Bronchial epithelial cell (primary cell): ENCODE measurements at regions not wholly inside any gene's neighbourhood (a gene's known extent, or its start where the extent isn't known, plus 50 kb on each side); places are given as distances from the start of the nearest gene placed in this dataset.

Experiments used
- DNase-seq: peaks from one replicate; pipeline ENCODE4 v3.0.0-alpha.2; 2010; ENCODE audit warnings: low read depth
- FAIRE-seq: peaks from 2 replicates; lab custom pipeline; 2011; peaks lifted over from hg19 to GRCh38; lab: Jason Lieb, UNC
- H3K27me3 ChIP-seq: 2 replicates; pipeline ENCODE4 v1.5.1; 2011; ENCODE audit warnings: low read length; ENCODE audit not compliant: control insufficient read depth, insufficient read depth
- H3K36me3 ChIP-seq: 2 replicates; pipeline ENCODE4 v1.5.1; 2011; ENCODE audit warnings: low read length; ENCODE audit not compliant: control insufficient read depth, insufficient read depth
- H3K4me3 ChIP-seq: 2 replicates; pipeline ENCODE4 v1.5.1; 2011; ENCODE audit warnings: mild to moderate bottlenecking, low read depth, low read length, control low read depth
- TF ChIP-seq, protein P1 (sequence below): IDR thresholded peaks from 2 replicates; pipeline ENCODE4 v1.5.1; 2011; ENCODE audit warnings: mild to moderate bottlenecking, moderate library complexity, low read length, control low read depth, inconsistent platforms; ENCODE audit not compliant: insufficient read depth, severe bottlenecking

DNA sequence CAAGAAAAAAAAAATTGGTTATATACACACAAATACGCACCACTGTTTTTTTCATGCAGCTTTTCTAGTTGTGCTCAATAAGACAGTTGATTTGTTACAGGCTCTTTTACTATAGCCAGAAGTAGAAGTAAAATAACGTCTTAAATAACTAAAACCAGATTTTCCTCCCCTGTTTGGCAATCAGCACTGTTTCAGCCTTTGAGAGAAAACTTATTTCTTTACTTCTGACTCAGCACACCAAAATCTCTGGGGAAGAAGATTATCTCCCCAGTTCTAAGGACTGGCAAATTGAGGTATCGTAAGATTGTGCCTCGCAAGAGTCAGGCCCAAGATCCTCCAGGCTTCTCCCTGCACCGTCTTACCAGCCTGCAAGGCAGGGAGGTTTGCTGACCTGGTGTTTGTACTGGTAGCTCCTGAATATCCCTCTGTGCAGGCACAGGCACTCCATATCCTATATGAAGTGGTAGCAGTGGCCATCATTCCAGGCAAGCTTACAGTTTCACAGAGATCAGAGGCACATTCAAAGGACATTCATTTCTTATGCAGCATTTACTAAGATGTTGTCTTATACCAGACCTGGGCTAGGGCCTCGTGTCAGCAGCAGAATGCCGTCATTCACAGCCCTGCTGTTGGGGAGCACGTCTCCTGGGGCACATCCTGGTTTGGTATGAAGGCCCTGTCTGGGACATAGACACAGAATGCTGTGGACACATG is 268.2 kb downstream of the ZNF536 start:
- no peak for FAIRE-seq
- no peak for DNase-seq
- Histone ChIP-seq H3K27me3 (no peaks in the 10 kb centered on the region), H3K36me3 (no peaks in the 10 kb centered on the region), H3K4me3 (no peak overlapping the region)
- TF ChIP-seq, protein P1, sequence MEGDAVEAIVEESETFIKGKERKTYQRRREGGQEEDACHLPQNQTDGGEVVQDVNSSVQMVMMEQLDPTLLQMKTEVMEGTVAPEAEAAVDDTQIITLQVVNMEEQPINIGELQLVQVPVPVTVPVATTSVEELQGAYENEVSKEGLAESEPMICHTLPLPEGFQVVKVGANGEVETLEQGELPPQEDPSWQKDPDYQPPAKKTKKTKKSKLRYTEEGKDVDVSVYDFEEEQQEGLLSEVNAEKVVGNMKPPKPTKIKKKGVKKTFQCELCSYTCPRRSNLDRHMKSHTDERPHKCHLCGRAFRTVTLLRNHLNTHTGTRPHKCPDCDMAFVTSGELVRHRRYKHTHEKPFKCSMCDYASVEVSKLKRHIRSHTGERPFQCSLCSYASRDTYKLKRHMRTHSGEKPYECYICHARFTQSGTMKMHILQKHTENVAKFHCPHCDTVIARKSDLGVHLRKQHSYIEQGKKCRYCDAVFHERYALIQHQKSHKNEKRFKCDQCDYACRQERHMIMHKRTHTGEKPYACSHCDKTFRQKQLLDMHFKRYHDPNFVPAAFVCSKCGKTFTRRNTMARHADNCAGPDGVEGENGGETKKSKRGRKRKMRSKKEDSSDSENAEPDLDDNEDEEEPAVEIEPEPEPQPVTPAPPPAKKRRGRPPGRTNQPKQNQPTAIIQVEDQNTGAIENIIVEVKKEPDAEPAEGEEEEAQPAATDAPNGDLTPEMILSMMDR = no peak

DNA sequence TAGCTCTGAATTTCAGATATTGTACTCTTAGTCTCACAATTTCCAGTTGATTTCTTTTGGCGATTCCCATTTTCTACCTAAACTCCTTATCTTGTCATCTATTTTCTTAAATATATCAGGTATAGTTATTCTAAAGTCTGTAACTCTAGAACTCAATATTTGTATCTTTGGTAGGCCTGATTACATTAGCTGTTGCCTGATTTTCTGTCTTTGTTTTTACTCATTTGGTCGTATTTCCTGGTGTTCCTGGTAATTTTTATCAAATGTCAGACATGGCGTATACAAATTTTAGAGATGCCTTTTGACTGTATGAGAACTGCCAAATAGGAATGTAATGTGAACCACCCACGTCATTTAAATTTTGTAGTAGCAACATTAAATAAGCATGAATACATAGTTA is 266.7 kb downstream of the ZNF536 start:
- no peak for FAIRE-seq
- H3K4me3 ChIP-seq = no peak overlapping the region

DNA sequence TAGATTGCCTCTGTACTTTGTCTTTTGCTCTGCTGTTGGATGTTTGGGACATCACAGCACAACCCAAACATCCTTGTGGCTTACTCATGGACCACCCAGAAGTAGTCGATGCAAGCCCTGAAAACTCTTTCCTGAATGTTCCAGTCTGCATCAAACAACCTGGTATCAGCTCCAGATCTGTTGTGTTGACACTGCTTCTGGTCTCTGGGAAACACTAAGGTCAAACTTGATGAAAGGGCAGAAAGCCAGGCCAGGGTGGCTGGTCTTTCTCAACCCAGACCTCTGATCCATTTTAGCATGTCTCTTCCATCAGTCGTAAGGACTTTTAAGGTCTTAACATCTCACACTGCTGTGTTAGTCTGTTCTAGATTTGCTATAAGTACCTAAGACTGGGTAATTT is 265.7 kb downstream of the ZNF536 start:
- Histone ChIP-seq H3K4me3 (no peak overlapping the region), H3K27me3 (no peaks in the 10 kb centered on the region), H3K36me3 (no peaks in the 10 kb centered on the region)
- TF ChIP-seq, protein P1 = no peak
- no peak for DNase-seq
- FAIRE-seq = no peak

More for the DNA sequence above, 266.7 kb downstream of the ZNF536 start:
- no peaks in the 10 kb centered on the region for H3K36me3 ChIP-seq
- no peaks in the 10 kb centered on the region for H3K27me3 ChIP-seq
- no peak for DNase-seq
- TF ChIP-seq, protein P1 = no peak

DNA sequence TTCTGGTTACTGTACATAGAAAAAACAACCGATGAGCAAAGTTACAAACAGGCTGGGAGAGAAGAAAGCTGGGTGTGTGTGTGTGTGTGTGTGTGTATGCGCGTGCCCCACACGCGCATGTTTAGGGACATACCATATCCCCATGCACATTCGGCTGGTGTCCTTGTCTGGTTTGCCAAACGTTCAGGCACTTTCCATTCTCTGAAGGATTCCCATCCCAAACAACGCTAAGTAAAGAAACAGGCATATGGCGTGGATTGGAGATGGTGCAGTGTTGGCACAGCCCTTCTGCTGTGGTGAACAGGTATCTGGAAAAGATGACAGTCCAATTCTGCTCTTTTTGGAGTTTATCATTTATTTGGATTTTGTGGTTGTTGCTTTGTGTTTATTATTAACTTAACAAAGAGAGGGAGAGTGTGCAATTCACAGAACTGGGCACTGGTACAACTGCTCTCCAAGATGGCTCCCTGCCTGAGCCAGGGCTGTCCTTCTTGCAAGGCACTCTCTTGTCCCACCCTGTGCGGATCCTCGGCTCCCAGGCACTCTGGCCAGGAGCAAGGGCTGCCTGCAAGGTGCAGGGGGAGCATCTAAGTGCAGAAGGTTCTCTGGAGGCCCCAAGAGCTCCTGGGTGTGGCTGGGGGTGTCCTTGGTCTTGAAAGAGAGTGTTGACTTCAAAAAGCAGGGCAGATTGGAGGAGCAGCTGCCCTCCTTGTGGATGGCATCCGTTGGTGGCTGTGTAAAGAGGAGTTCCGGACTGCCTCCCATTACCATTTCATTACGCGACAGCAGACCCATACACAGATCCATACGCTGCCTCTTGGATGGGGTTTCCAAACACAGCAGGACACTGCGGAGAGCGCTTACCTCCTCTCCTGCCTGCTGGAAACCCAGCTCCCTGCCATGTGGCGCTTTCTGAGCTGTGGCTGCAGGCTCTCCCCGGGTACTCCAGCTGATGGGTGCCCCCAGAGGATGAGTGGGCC is 263.1 kb downstream of the ZNF536 start:
- DNase-seq (no peak), FAIRE-seq (no peak)
- TF ChIP-seq, protein P1 = no peak
- Histone ChIP-seq H3K36me3 (no peaks in the 10 kb centered on the region), H3K4me3 (no peak overlapping the region), H3K27me3 (no peaks in the 10 kb centered on the region)

DNA sequence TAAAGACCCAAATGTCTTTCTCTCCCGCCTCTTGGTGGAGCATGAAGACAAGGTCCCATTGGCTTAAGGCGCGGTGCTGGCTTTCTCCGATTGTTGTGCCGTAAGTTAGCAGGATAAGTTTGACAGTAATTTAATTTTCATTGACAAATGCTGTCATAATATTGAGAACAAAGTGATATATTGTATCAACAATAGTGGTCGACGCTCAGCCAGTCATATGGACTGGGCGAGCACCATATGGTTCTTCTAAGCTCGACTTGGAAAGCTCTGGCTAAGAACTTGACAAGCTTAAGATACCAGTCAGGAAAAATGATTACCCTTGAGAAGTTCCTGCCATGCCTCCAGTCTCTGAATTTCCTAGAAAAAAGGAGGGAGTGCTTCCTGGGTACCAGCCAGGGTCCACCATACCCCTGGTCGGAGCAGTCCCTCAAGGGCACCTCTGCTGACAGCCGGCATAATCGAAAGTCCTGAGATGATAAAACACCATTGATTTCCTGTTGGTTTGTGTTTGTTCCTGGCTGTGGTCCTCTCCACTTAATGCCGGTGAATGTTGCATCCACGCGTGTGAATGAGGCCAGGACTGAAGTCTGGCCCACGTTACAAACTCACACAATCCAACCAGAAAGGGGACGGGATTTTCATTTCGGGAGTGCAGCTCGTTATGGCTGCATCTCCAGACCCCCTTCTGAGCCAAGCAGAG is 262.1 kb downstream of the ZNF536 start:
- no peak for FAIRE-seq
- TF ChIP-seq, protein P1 = no peak
- Histone ChIP-seq H3K36me3 (no peaks in the 10 kb centered on the region), H3K27me3 (no peaks in the 10 kb centered on the region), H3K4me3 (no peak overlapping the region)
- DNase-seq = no peak
